ENCODE measurements at regions not wholly inside any gene's neighbourhood (a gene's known extent, or its start where the extent isn't known, plus 50 kb on each side); places are given as distances from the start of the nearest gene placed in this dataset.

DNA sequence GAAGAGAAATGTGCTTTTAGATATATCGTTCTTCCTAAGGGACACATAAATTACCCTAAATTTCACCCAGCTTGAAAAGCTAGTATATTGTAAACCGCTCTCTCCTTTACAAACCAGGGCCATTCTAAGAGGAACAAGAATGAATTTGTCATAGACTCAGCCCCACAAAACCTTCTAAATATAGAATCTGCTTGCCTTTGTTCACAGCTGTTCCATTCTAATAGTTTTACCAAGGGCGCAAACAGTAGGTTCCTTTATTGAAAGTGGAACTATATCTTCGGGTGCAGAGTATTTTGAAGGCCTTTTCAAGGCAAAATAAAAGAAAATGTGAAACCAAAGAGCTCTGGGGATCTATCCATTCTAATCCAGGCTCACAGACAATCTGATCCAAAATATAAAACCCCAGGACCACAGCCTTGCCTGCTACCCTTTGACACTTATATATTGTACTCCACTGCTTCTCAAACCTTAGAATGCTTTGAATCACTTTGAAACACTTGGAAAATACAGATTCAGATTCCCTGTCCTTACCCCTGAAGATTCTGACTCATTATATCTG, 316.8 kb downstream of the PAX3 start:
- Histone ChIP-seq H3K9ac (ENCODE audit: low read length) (no peak overlapping the region), H3K9me3 (ENCODE audit: insufficient read depth, low read length) (no peaks in the 10 kb centered on the region), H3K27me3 (ENCODE audit: low read depth, low read length) (no peaks in the 10 kb centered on the region), H2AFZ (ENCODE audit: low read depth, low read length) (peak overlapping the region; percentile 60; the same call in 1 of the 2 replicates), H3K79me2 (ENCODE audit: low read length) (no peaks in the 10 kb centered on the region), H3K4me1 (ENCODE audit: low read length) (peaks cover 9% of the 10 kb centered on the region), H3K36me3 (replicated peaks; ENCODE audit: low read depth, low read length) (no peaks in the 10 kb centered on the region), H3K4me2 (ENCODE audit: low read length) (peak overlapping the region; percentile 45), H4K20me1 (ENCODE audit: insufficient read depth, low read length) (no peaks in the 10 kb centered on the region), H3K27ac (ENCODE audit: low read length) (no peak overlapping the region), H3K4me3 (ENCODE audit: low read length) (peak overlapping the region; percentile 24; the same call in 1 of the 2 replicates)
- no peak for TF ChIP-seq EZH2phosphoT487 (IDR thresholded peaks at IDR 0.05; ENCODE audit: low read depth)
- TF ChIP-seq, protein P1, sequence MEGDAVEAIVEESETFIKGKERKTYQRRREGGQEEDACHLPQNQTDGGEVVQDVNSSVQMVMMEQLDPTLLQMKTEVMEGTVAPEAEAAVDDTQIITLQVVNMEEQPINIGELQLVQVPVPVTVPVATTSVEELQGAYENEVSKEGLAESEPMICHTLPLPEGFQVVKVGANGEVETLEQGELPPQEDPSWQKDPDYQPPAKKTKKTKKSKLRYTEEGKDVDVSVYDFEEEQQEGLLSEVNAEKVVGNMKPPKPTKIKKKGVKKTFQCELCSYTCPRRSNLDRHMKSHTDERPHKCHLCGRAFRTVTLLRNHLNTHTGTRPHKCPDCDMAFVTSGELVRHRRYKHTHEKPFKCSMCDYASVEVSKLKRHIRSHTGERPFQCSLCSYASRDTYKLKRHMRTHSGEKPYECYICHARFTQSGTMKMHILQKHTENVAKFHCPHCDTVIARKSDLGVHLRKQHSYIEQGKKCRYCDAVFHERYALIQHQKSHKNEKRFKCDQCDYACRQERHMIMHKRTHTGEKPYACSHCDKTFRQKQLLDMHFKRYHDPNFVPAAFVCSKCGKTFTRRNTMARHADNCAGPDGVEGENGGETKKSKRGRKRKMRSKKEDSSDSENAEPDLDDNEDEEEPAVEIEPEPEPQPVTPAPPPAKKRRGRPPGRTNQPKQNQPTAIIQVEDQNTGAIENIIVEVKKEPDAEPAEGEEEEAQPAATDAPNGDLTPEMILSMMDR (IDR thresholded peaks at IDR 0.05; ENCODE audit: low read depth, low read length): no peak

DNA sequence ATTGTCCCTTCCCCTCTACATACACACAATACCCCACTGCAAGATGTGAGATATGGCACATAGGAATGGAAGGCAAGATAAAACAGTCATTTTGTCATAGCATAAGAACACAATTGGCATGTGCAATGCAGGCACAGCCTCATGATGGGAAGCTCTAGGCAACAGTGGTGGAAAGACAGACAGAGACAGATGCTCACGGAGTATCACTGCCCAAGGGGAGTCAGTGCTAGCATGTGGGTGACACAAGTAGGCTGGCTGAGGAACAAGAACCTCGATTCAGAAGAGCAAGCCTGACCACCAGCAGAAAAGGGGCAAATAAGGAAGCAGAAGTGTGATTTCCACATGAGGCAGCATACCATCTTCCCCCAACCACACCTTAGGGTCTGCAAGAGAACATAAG, 323.6 kb downstream of the PAX3 start:
- no peak for TF ChIP-seq EZH2phosphoT487 (IDR thresholded peaks at IDR 0.05; ENCODE audit: low read depth)
- TF ChIP-seq, protein P1 (IDR thresholded peaks at IDR 0.05; ENCODE audit: low read depth, low read length): no peak
- H2AFZ ChIP-seq (ENCODE audit: low read depth, low read length): no peak overlapping the region
- no peaks in the 10 kb centered on the region for H3K27me3 ChIP-seq (ENCODE audit: low read depth, low read length)
- no peaks in the 10 kb centered on the region for H3K79me2 ChIP-seq (ENCODE audit: low read length)
- H3K36me3 ChIP-seq (replicated peaks; ENCODE audit: low read depth, low read length): no peaks in the 10 kb centered on the region
- no peaks in the 10 kb centered on the region for H3K4me1 ChIP-seq (ENCODE audit: low read length)
- H3K4me2 ChIP-seq (ENCODE audit: low read length): no peak overlapping the region
- no peaks in the 10 kb centered on the region for H4K20me1 ChIP-seq (ENCODE audit: insufficient read depth, low read length)
- H3K9ac ChIP-seq (ENCODE audit: low read length): no peak overlapping the region
- no peaks in the 10 kb centered on the region for H3K9me3 ChIP-seq (ENCODE audit: insufficient read depth, low read length)
- no peak overlapping the region for H3K27ac ChIP-seq (ENCODE audit: low read length)
- no peak overlapping the region for H3K4me3 ChIP-seq (ENCODE audit: low read length)

DNA sequence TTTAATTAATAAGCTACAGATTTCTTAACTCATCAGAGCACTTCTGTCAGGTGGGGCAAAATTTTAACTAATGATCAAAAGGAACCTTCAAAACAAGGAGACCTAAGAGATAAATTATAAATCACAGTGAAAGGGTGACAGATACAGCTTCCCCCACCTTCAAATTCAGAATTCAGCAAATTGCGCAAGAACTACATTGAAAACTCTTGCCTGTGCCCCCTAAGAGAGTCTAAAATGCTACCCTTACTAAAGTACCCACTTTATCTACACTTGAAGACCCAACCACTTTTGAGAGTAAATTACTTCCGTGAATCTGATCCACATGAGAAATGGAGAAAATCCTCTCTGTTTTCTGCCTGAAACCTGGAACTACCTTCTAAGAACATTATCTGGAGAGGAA, 324.9 kb downstream of the PAX3 start:
- no peak overlapping the region for H3K9ac ChIP-seq (ENCODE audit: low read length)
- no peak for TF ChIP-seq EZH2phosphoT487 (IDR thresholded peaks at IDR 0.05; ENCODE audit: low read depth)
- TF ChIP-seq, protein P1 (IDR thresholded peaks at IDR 0.05; ENCODE audit: low read depth, low read length): no peak
- H3K4me2 ChIP-seq (ENCODE audit: low read length): no peak overlapping the region
- no peak overlapping the region for H2AFZ ChIP-seq (ENCODE audit: low read depth, low read length)
- H3K9me3 ChIP-seq (ENCODE audit: insufficient read depth, low read length): no peaks in the 10 kb centered on the region
- H3K4me1 ChIP-seq (ENCODE audit: low read length): 0 out of 2 replicates have a peak, but pooled peaks cover 4% of the 10 kb centered on the region
- H3K79me2 ChIP-seq (ENCODE audit: low read length): no peaks in the 10 kb centered on the region
- H3K36me3 ChIP-seq (replicated peaks; ENCODE audit: low read depth, low read length): no peaks in the 10 kb centered on the region
- no peaks in the 10 kb centered on the region for H3K27me3 ChIP-seq (ENCODE audit: low read depth, low read length)
- no peaks in the 10 kb centered on the region for H4K20me1 ChIP-seq (ENCODE audit: insufficient read depth, low read length)
- H3K27ac ChIP-seq (ENCODE audit: low read length): no peak overlapping the region
- H3K4me3 ChIP-seq (ENCODE audit: low read length): no peak overlapping the region

DNA sequence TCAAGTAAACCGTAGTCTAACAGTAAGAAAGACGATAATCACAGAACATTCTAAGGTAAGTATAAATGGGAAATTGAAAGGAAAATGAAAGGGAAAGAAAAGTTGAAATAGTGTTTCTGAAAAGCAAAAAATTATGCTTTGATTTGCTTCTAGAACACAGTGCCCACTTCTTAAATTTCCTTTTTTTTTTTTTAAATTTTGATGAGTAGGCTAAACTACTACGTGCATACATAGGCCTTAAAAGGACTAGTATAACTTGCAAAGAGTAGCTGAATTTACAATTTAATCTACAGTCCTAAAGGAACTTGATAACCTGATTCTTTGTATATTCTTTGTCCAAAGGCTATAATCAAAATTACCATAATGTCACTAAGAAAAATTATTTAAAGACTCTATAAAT, 325.3 kb downstream of the PAX3 start:
- Histone ChIP-seq H3K9ac (ENCODE audit: low read length) (no peak overlapping the region), H3K27me3 (ENCODE audit: low read depth, low read length) (no peaks in the 10 kb centered on the region)
- TF ChIP-seq EZH2phosphoT487 (IDR thresholded peaks at IDR 0.05; ENCODE audit: low read depth): no peak
- TF ChIP-seq, protein P1 (IDR thresholded peaks at IDR 0.05; ENCODE audit: low read depth, low read length): no peak

More for the DNA sequence above, 325.3 kb downstream of the PAX3 start:
- no peaks in the 10 kb centered on the region for H3K36me3 ChIP-seq (replicated peaks; ENCODE audit: low read depth, low read length)
- no peaks in the 10 kb centered on the region for H4K20me1 ChIP-seq (ENCODE audit: insufficient read depth, low read length)
- no peak overlapping the region for H3K4me2 ChIP-seq (ENCODE audit: low read length)
- no peak overlapping the region for H3K4me3 ChIP-seq (ENCODE audit: low read length)
- no peaks in the 10 kb centered on the region for H3K9me3 ChIP-seq (ENCODE audit: insufficient read depth, low read length)
- H3K27ac ChIP-seq (ENCODE audit: low read length): no peak overlapping the region
- H3K4me1 ChIP-seq (ENCODE audit: low read length): 0 out of 2 replicates have a peak, but pooled peaks cover 4% of the 10 kb centered on the region
- H3K79me2 ChIP-seq (ENCODE audit: low read length): no peaks in the 10 kb centered on the region
- H2AFZ ChIP-seq (ENCODE audit: low read depth, low read length): no peak overlapping the region
